Astrocyte of the cerebellum (primary cell): ENCODE measurements at regions not wholly inside any gene's neighbourhood (a gene's known extent, or its start where the extent isn't known, plus 50 kb on each side); places are given as distances from the start of the nearest gene placed in this dataset.

Source experiments
- DNase-seq: peaks from one replicate; pipeline ENCODE4 v3.0.0-alpha.2; 2011; ENCODE audit warnings: low read depth
- H3K4me3 ChIP-seq: 2 replicates; pipeline ENCODE4 v1.5.1; 2011; ENCODE audit warnings: mild to moderate bottlenecking, low read depth, low read length, moderate library complexity
- in situ Hi-C: cut with HindIII; loops from 2 replicates; pipeline ENCODE4 v1.10.0; 2017; ENCODE audit warnings: low sequenced_read_pairs
- TF ChIP-seq, protein P1 (sequence below): IDR thresholded peaks from 2 replicates; pipeline ENCODE4 v1.5.1; 2012; ENCODE audit warnings: low read length, low read depth, moderate library complexity, mild to moderate bottlenecking; ENCODE audit errors: missing control alignments

DNA sequence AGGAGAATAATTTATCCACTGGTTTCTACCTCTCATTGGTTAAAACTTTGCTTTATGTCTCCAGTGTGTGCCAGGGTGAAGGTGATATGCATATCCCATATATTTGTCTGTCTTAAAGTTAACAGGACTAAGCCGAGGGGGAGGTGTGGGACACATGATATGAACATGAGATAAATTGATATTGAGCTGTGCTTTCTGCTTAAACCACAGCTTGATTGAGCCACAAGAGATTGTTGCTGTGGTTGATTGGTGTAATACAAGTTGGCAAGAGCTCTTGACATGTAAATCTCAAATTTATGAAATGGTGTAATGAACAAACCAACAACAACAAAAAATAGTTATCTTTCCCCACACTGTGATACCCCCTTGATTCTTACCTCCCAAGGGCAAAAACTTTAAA lies 1295.5 kb upstream of the NCAM2 start:
- no peak overlapping the region for H3K4me3 ChIP-seq
- TF ChIP-seq, protein P1, sequence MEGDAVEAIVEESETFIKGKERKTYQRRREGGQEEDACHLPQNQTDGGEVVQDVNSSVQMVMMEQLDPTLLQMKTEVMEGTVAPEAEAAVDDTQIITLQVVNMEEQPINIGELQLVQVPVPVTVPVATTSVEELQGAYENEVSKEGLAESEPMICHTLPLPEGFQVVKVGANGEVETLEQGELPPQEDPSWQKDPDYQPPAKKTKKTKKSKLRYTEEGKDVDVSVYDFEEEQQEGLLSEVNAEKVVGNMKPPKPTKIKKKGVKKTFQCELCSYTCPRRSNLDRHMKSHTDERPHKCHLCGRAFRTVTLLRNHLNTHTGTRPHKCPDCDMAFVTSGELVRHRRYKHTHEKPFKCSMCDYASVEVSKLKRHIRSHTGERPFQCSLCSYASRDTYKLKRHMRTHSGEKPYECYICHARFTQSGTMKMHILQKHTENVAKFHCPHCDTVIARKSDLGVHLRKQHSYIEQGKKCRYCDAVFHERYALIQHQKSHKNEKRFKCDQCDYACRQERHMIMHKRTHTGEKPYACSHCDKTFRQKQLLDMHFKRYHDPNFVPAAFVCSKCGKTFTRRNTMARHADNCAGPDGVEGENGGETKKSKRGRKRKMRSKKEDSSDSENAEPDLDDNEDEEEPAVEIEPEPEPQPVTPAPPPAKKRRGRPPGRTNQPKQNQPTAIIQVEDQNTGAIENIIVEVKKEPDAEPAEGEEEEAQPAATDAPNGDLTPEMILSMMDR = no peak
- in situ Hi-C loops = no loop called here
- DNase-seq = no peak

DNA sequence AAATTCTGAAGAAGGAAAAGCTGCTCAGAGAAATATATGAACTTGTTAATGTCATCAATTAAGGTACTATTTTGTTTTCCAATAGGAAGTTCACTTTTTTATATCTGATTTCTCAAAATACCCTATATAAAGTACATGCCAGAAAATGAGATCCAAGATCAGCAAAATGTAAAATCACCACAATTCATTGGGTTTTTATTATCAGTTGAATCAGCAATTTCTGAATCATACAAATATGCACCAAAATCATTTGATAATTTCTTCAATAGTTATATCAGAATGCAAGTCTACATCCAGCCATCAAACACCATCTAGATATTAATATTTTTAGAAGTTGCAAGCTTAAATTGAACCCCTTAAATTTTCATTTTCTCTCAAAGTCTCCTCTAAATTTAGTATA lies 1293.4 kb upstream of the NCAM2 start:
- no peak overlapping the region for H3K4me3 ChIP-seq
- TF ChIP-seq, protein P1 = no peak
- in situ Hi-C loops = no loop called here
- DNase-seq = no peak

DNA sequence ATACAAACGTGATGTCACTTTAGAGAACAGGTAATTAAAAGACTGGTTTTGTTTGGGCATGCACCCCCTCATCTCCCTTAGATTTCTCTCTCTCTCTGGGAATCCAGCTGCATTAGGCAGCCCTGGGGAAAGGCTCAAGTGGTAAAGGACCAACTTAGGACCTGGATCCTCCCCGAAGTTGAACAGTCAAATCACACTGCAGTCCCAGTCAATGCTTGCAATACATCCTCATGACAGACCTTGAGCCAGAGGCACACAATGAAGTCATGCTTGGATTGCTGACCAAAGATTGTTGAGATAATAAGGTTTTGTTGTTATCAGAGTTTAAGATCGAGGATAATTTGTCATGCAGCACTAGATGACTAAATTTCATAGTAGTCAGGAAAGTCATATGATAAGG lies 1285.8 kb upstream of the NCAM2 start:
- TF ChIP-seq, protein P1 = no peak
- no peak overlapping the region for H3K4me3 ChIP-seq
- no peak for DNase-seq
- in situ Hi-C loops = no loop called here

DNA sequence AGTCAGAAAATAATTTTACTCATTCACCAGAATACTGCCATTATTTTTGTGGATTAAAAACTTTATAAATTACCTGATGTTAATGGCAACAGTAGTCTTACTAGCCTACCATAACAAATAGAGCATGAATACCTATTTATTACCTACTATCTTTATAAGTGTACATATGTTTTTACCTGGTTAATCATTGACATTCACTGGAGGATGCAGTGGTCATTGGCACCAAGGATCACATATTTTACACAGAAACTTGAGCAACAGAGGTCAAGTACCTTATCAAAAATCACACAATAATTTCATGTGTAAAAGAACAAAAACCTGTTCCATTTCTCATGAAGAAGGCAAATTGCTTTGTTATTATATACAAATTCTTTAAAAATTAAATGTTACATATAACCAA lies 1284.9 kb upstream of the NCAM2 start:
- in situ Hi-C loops = no loop called here
- no peak for DNase-seq
- TF ChIP-seq, protein P1 = no peak
- H3K4me3 ChIP-seq = no peak overlapping the region

DNA sequence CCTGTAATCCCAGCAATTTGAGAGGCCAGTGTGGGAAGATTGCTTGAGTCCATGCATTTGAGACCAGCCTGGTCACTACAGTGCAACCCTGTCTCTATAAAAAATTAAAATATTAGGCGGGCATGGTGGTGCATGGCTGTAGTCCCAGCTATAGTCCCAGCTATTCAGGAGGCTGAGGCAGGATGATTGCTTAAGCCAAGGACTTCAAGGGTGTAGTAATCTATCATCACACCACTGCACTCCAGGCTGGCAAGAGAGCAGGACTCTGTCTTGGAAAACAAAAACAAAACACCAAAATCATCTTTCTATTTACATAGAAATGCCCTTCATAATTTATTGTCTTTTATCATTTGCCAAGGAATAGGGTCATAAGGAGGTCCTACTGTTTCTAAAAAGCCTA lies 1274.1 kb upstream of the NCAM2 start:
- DNase-seq = no peak
- in situ Hi-C loops = no loop called here
- TF ChIP-seq, protein P1 = no peak
- no peak overlapping the region for H3K4me3 ChIP-seq

DNA sequence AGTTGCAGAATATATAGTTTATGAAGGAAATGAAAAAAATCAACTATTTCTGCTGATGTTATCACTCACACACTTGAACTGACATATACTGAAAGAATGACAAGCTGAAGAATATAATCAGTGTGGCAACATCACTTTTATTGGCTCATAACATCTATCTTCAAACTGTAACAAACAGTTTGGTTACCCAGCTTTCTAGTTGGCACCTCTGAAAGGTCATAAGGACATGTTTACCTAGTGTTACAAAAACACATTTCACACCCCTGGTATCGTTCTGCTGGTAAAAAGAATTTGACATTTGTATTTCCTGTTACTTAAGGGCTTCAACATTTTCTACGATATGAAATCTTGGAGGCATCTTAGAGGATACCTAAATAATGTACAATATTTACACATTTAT lies 1267.0 kb upstream of the NCAM2 start:
- no peak overlapping the region for H3K4me3 ChIP-seq
- TF ChIP-seq, protein P1 = no peak
- in situ Hi-C loops = no loop called here
- no peak for DNase-seq

DNA sequence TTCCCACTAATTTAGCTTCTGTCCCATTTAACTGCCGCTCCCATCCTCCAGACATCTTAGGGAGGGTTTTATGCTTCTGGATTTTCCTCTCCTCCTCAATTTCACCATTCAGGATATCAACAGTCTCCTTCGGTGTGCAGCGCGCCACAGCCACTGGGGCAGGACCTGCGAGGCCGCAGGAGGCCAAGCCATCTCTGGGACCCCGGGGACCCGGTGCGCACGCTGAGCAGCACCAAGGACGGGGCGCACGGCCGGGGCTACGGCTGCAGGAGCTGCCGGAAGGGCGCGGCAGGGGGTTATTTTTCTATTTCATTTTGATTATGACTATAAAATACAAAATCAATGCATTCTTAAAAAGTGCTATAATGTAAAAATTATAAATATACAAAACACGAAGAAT lies 1238.4 kb upstream of the NCAM2 start:
- DNase-seq = no peak
- H3K4me3 ChIP-seq = no peak overlapping the region
- TF ChIP-seq, protein P1 = no peak
- in situ Hi-C loops = no loop called here
